ENCODE measurements at regions not wholly inside any gene's neighbourhood (a gene's known extent, or its start where the extent isn't known, plus 50 kb on each side); places are given as distances from the start of the nearest gene placed in this dataset.

- TF ChIP-seq NFIC (IDR thresholded peaks at IDR 0.05) (no peak), MAX (IDR thresholded peaks at IDR 0.05) (no peak), TAF1 (IDR thresholded peaks at IDR 0.05; ENCODE audit: low read depth) (no peak), EGR1 (IDR thresholded peaks at IDR 0.05) (no peak), ZBTB7A (IDR thresholded peaks at IDR 0.05; ENCODE audit: low read depth) (no peak)
Observed at GRCh38 chr3:144403040-144403457, 431.4 kb downstream of the DIPK2A start.
